ENCODE measurements at regions not wholly inside any gene's neighbourhood (a gene's known extent, or its start where the extent isn't known, plus 50 kb on each side); places are given as distances from the start of the nearest gene placed in this dataset.

DNA sequence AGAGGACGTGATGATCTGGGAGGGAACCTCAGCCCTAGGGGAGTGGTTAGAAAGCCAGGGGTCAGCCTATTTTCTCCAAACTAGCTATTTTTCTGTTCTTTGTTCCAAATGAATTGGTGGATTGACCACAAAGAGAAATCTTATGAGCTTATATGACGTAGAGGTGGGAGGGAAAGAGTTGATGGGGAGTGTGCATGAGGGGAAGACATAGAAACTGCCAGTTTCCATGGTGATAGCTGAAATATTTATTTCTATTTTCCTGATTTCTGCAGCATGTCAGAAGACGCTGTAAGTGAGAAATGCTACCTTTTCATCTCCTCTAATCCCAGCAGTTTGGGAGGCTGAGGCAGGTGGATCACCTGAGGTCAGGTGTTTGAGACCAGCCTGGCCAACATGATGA is 51.4 kb upstream of the CISTR start:
- ChIA-PET CTCF (interaction anchor here (0.8 kb wide), 1 partner anchor 101 kb away, joined by 3 read pairs; no protein-coding TSS in a partner anchor), POLR2A (no interaction called here)
- intact Hi-C loops (cut with DNase I, micrococcal nuclease), result no loop called here
- Mint-ChIP-seq H3K9me3 (ENCODE audit: low read depth) (no peaks in the 10 kb centered on the region), H3K27ac (no peak overlapping the region), H3K4me3 (no peak overlapping the region), H3K4me1 (no peaks in the 10 kb centered on the region), H3K27me3 (peaks cover 39% of the 10 kb centered on the region), H3K36me3 (ENCODE audit: low read depth) (no peaks in the 10 kb centered on the region)
- no peak for DNase-seq
- no peak for ATAC-seq

GRCh38 chr12:53803703-53804102 is 51.9 kb upstream of the CISTR start:
- ATAC-seq (no peak), DNase-seq (no peak)
- CTCF ChIA-PET, result interaction anchor here (0.6 to 0.8 kb wide), 2 partner anchors 102 to 1610 kb away, joined by 3 read pairs; no protein-coding TSS in a partner anchor
- peaks cover 39% of the 10 kb centered on the region for H3K27me3 Mint-ChIP-seq
- POLR2A ChIA-PET, result no interaction called here
- no peak overlapping the region for H3K4me3 Mint-ChIP-seq
- H3K27ac Mint-ChIP-seq, result no peak overlapping the region
- intact Hi-C loops (cut with DNase I, micrococcal nuclease), result no loop called here
- H3K36me3 Mint-ChIP-seq (ENCODE audit: low read depth), result no peaks in the 10 kb centered on the region
- no peaks in the 10 kb centered on the region for H3K9me3 Mint-ChIP-seq (ENCODE audit: low read depth)
- no peaks in the 10 kb centered on the region for H3K4me1 Mint-ChIP-seq

- ATAC-seq (no peak), DNase-seq (no peak)
- ChIA-PET CTCF (interaction anchor here (0.6 to 1.1 kb wide), 3 partner anchors 61 to 1611 kb away, joined by 3 to 4 read pairs (median 3); no protein-coding TSS in a partner anchor), POLR2A (interaction anchor here (0.6 kb wide), 1 partner anchor 110 kb away, joined by 3 read pairs; no protein-coding TSS in a partner anchor)
- Mint-ChIP-seq H3K4me3 (no peak overlapping the region), H3K27me3 (peaks cover 37% of the 10 kb centered on the region), H3K36me3 (ENCODE audit: low read depth) (no peaks in the 10 kb centered on the region), H3K4me1 (no peaks in the 10 kb centered on the region), H3K9me3 (ENCODE audit: low read depth) (no peaks in the 10 kb centered on the region), H3K27ac (no peak overlapping the region)
- intact Hi-C loops (cut with DNase I, micrococcal nuclease), result no loop called here
Observed at GRCh38 chr12:53804429-53804828, 52.6 kb upstream of the CISTR start.

- peaks cover 37% of the 10 kb centered on the region for H3K27me3 Mint-ChIP-seq
- no peak overlapping the region for H3K27ac Mint-ChIP-seq
- intact Hi-C loops (cut with DNase I, micrococcal nuclease), result no loop called here
- DNase-seq (no peak), ATAC-seq (no peak)
- no peaks in the 10 kb centered on the region for H3K9me3 Mint-ChIP-seq (ENCODE audit: low read depth)
- ChIA-PET CTCF (interaction anchor here (0.6 to 1.5 kb wide), 3 partner anchors 58 to 138 kb away, joined by 3 to 8 read pairs (median 4); no protein-coding TSS in a partner anchor), POLR2A (no interaction called here)
- no peaks in the 10 kb centered on the region for H3K36me3 Mint-ChIP-seq (ENCODE audit: low read depth)
- no peaks in the 10 kb centered on the region for H3K4me1 Mint-ChIP-seq
- no peak overlapping the region for H3K4me3 Mint-ChIP-seq
Observed at GRCh38 chr12:53805067-53805466, 53.3 kb upstream of the CISTR start.

DNA sequence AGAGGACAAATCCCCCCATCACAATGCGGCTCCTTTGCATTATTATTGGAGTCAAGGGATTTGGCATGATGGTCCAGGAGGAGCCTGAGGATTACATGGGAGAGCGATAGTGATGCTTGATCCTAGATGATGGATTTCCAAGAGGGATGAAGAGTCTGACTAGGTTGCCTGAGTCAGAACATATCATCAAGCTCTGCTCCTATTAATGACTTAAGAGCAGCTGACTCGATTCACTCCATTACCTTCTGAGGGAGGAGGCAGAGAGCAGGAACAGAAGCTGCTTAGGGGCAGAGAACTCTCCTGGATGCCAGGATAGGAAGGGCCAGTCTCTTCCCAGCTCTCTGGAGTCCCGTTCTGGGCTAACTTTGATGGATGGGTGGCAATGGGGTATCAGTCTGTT is 54.0 kb upstream of the CISTR start:
- ATAC-seq, result no peak
- Mint-ChIP-seq H3K9me3 (ENCODE audit: low read depth) (no peaks in the 10 kb centered on the region), H3K4me3 (no peak overlapping the region), H3K4me1 (no peaks in the 10 kb centered on the region), H3K27ac (no peak overlapping the region), H3K36me3 (ENCODE audit: low read depth) (no peaks in the 10 kb centered on the region), H3K27me3 (peaks cover 34% of the 10 kb centered on the region)
- ChIA-PET POLR2A (no interaction called here), CTCF (interaction anchor here (1.5 kb wide), 1 partner anchor 59 kb away, joined by 8 read pairs; no protein-coding TSS in a partner anchor)
- intact Hi-C loops (cut with DNase I, micrococcal nuclease), result no loop called here
- no peak for DNase-seq

GRCh38 chr12:53806721-53807120 is 54.9 kb upstream of the CISTR start:
- no peaks in the 10 kb centered on the region for H3K36me3 Mint-ChIP-seq (ENCODE audit: low read depth)
- peaks cover 27% of the 10 kb centered on the region for H3K27me3 Mint-ChIP-seq
- H3K4me3 Mint-ChIP-seq, result no peak overlapping the region
- no peaks in the 10 kb centered on the region for H3K4me1 Mint-ChIP-seq
- H3K27ac Mint-ChIP-seq, result no peak overlapping the region
- ATAC-seq, result no peak
- CTCF ChIA-PET, result interaction anchor here (0.7 kb wide), 1 partner anchor 16 kb away, joined by 4 read pairs; no protein-coding TSS in a partner anchor
- no peak for DNase-seq
- no peaks in the 10 kb centered on the region for H3K9me3 Mint-ChIP-seq (ENCODE audit: low read depth)
- POLR2A ChIA-PET, result no interaction called here
- intact Hi-C loops (cut with DNase I, micrococcal nuclease), result no loop called here

DNA sequence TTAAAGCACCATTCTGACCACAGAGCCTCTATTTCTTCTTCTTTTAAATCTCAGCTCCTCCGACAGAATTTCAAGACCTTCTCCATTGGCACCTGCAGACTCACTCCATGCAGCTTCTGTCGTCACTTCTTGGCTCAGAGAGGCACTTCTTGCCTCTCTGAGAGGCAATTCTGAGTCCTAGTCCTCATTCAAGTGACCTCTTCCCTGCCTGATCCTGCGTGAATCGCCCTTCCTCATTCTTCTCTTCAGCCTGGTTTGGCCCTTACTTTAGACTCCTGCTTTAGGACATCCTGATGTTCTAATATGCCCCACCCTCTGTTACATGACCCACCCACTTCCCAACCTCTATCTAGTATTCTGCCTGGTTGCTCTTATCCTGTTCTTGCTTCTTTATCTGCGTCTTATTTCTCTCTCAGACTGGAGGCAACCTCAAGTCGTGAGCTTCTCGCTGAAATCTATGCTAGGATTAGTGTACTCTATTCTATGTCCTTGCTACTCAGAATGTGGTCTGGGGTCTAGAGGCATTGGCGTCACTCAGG is 55.6 kb upstream of the CISTR start:
- no peak overlapping the region for H3K27ac Mint-ChIP-seq
- DNase-seq (no peak), ATAC-seq (no peak)
- no peaks in the 10 kb centered on the region for H3K9me3 Mint-ChIP-seq (ENCODE audit: low read depth)
- H3K4me3 Mint-ChIP-seq, result no peak overlapping the region
- intact Hi-C loops (cut with DNase I, micrococcal nuclease), result no loop called here
- peaks cover 29% of the 10 kb centered on the region for H3K27me3 Mint-ChIP-seq
- ChIA-PET CTCF (interaction anchor here (0.7 kb wide), 1 partner anchor 15 kb away, joined by 4 read pairs; no protein-coding TSS in a partner anchor), POLR2A (no interaction called here)
- H3K36me3 Mint-ChIP-seq (ENCODE audit: low read depth), result no peaks in the 10 kb centered on the region
- no peaks in the 10 kb centered on the region for H3K4me1 Mint-ChIP-seq

GRCh38 chr12:53808023-53808705 is 56.4 kb upstream of the CISTR start:
- peaks cover 22% of the 10 kb centered on the region for H3K27me3 Mint-ChIP-seq
- H3K36me3 Mint-ChIP-seq (ENCODE audit: low read depth), result no peaks in the 10 kb centered on the region
- POLR2A ChIA-PET, result no interaction called here
- H3K4me3 Mint-ChIP-seq, result no peak overlapping the region
- CTCF ChIA-PET, result no interaction called here
- intact Hi-C loops (cut with DNase I, micrococcal nuclease), result no loop called here
- H3K27ac Mint-ChIP-seq, result no peak overlapping the region
- no peak for ATAC-seq
- no peaks in the 10 kb centered on the region for H3K9me3 Mint-ChIP-seq (ENCODE audit: low read depth)
- no peaks in the 10 kb centered on the region for H3K4me1 Mint-ChIP-seq
- no peak for DNase-seq

DNA sequence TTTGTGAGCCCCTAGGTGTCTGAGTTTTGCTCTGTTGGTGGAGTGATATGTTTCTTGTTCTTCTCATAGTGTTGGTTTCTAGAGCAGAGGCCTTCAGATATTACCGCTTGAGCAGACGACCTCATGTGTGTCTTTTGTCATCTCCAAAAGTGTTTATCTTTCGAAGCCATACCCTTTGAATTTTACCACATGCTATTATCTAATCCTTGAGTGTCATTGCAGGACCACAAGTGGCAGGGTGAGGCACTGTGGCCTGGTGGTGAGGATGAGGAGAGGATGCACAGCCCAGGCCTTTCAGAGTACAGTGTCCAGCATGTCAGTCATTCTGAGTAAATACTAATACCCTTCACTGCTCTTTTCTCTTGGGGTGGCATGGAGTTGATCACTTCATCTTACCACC is 57.2 kb upstream of the CISTR start:
- H3K4me1 Mint-ChIP-seq, result no peaks in the 10 kb centered on the region
- intact Hi-C loops (cut with DNase I, micrococcal nuclease), result no loop called here
- no peaks in the 10 kb centered on the region for H3K36me3 Mint-ChIP-seq (ENCODE audit: low read depth)
- no peaks in the 10 kb centered on the region for H3K9me3 Mint-ChIP-seq (ENCODE audit: low read depth)
- ChIA-PET POLR2A (no interaction called here), CTCF (no interaction called here)
- no peak overlapping the region for H3K27ac Mint-ChIP-seq
- ATAC-seq (no peak), DNase-seq (no peak)
- H3K27me3 Mint-ChIP-seq, result peaks cover 17% of the 10 kb centered on the region
- H3K4me3 Mint-ChIP-seq, result no peak overlapping the region

DNA sequence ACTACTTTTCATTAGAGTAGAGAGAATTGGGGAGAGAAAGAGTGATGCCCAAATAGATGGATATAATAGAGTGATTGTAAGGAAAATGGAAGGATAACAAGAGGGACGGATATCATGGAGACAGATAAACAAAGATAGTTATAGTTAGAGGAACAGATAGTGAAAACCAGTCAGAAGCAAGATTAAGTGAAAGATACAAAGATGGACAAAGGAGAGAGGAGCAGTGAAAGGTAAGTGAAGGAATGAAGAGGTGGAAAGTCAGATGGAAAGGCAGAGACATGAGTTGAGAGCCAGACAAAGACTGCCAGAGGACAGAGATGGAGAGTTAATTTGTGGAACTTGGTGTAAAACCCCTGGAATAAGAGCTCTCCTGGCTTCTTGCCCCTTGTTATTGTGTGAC is 59.2 kb upstream of the CISTR start:
- Mint-ChIP-seq H3K9me3 (ENCODE audit: low read depth) (no peaks in the 10 kb centered on the region), H3K36me3 (ENCODE audit: low read depth) (no peaks in the 10 kb centered on the region), H3K4me1 (no peaks in the 10 kb centered on the region), H3K4me3 (no peak overlapping the region), H3K27me3 (peaks cover 13% of the 10 kb centered on the region), H3K27ac (no peak overlapping the region)
- ChIA-PET POLR2A (no interaction called here), CTCF (no interaction called here)
- ATAC-seq, result no peak
- no peak for DNase-seq
- intact Hi-C loops (cut with DNase I, micrococcal nuclease), result no loop called here

DNA sequence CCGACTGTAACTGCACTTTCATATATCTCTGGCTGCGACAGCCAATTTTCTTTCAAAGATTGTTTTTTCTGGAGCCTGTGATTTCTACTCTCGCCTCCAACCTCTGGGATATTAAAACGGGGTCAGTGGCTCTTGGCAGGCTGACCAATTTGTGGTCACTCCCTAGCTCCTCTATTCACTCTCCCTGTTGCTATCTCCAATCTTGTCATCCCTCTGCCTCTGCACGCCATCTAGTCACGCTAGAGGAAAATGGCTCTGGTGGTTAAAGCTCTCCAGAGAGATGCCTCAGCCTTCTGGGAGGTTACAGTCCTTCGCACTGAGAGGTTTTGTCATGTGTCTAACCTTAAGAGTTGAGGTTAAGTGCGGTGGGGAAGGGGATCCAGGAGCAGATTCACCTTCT is 59.8 kb upstream of the CISTR start:
- ChIA-PET CTCF (interaction anchor here (1.5 kb wide), 1 partner anchor 54 kb away, joined by 5 read pairs; no protein-coding TSS in a partner anchor), POLR2A (no interaction called here)
- DNase-seq (no peak), ATAC-seq (no peak)
- Mint-ChIP-seq H3K27ac (no peak overlapping the region), H3K36me3 (ENCODE audit: low read depth) (no peaks in the 10 kb centered on the region), H3K9me3 (ENCODE audit: low read depth) (no peaks in the 10 kb centered on the region), H3K27me3 (peaks cover 15% of the 10 kb centered on the region), H3K4me1 (no peaks in the 10 kb centered on the region), H3K4me3 (no peak overlapping the region)
- intact Hi-C loops (cut with DNase I, micrococcal nuclease), result no loop called here

DNA sequence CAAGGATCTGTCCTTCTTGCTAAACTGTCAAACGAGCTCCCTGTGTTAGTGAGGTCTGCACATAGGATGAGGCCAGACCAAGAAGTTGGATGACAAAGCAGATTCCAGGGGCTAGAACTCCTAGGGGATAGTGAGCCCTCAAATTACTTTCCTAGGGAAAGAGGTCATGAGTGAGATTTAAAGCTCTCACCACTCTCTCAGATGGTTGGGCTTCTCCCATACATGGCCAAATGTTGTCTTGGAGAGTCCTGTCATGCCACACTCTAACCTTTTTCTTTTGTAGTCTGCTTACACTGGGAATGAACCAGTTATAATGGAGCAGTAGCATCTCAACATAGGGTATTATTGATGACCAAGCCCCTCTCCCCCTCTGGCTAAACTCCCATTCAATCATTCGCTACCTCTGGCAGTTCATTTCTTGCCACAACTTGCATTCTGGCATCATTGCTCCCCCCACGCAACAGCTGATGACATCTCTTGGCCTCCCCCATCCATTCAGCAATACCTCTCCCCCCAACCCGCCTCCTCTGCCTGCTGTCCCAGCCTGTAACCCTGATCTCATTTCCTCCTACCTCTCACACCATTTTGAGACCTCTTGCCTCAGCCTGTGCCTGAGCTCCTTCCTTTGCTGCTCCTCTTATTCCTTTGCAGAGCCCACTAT is 64.7 kb upstream of the CISTR start:
- ChIA-PET CTCF (no interaction called here), POLR2A (no interaction called here)
- DNase-seq, result no peak
- no peak overlapping the region for H3K4me3 Mint-ChIP-seq
- no peaks in the 10 kb centered on the region for H3K9me3 Mint-ChIP-seq (ENCODE audit: low read depth)
- peaks cover 45% of the 10 kb centered on the region for H3K27me3 Mint-ChIP-seq
- no peak overlapping the region for H3K27ac Mint-ChIP-seq
- H3K36me3 Mint-ChIP-seq (ENCODE audit: low read depth), result no peaks in the 10 kb centered on the region
- H3K4me1 Mint-ChIP-seq, result no peaks in the 10 kb centered on the region
- no peak for ATAC-seq
- intact Hi-C loops (cut with DNase I, micrococcal nuclease), result no loop called here

Measured in activated CD4-positive, alpha-beta T cell treated with anti-CD3 and anti-CD28 coated beads for 36 hours (primary cell).